Gastrocnemius medialis (tissue), 4 donors: ENCODE measurements at regions not wholly inside any gene's neighbourhood (a gene's known extent, or its start where the extent isn't known, plus 50 kb on each side); places are given as distances from the start of the nearest gene placed in this dataset.

Source experiments
- POLR2A ChIP-seq, 2 donors: fragments of 450-650 bp; IDR thresholded peaks; one replicate each; pipeline ENCODE4 v1.6.1; 2017; ENCODE audit warnings: antibody characterized with exemption in 2 of 2, mild to moderate bottlenecking in 2 of 2, moderate library complexity in 2 of 2
- TF ChIP-seq, protein P1 (sequence below), 5 experiments: fragments of 450-650 bp in 3 of 5; fragments of 200-600 bp in 2 of 5; sonication (generic) in 2 of 5; IDR thresholded peaks in 4 of 5; conservative IDR thresholded peaks in 1 of 5; 1 replicate in 4 of 5; 2 replicates in 1 of 5; pipeline ENCODE4 v1.5.1; 2016 to 2019; ENCODE audit warnings: antibody characterized with exemption in 5 of 5, mild to moderate bottlenecking in 3 of 5, moderate library complexity in 3 of 5

DNA sequence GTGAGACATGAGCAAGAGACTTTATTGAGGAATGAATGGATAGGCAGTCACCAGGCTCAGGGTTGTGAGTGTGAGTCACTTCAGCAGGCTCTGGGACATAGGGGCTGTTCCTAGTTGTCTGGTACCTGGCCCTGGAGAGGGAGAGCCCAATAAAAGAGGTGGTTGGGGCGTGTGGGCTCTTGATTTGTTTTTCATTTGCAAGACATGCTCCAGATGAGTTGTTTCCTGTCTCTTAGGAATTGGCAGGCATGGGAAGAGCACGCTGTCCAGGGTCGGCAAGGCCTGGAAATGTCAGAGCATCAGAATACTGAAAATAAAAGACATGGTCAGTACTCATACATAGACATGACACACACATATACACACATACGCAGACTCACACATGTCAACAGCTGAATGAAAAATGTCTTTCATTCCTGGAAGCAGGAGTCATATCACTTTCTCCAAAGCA is 166.3 kb upstream of the SULF2 start:
- TF ChIP-seq, protein P1, sequence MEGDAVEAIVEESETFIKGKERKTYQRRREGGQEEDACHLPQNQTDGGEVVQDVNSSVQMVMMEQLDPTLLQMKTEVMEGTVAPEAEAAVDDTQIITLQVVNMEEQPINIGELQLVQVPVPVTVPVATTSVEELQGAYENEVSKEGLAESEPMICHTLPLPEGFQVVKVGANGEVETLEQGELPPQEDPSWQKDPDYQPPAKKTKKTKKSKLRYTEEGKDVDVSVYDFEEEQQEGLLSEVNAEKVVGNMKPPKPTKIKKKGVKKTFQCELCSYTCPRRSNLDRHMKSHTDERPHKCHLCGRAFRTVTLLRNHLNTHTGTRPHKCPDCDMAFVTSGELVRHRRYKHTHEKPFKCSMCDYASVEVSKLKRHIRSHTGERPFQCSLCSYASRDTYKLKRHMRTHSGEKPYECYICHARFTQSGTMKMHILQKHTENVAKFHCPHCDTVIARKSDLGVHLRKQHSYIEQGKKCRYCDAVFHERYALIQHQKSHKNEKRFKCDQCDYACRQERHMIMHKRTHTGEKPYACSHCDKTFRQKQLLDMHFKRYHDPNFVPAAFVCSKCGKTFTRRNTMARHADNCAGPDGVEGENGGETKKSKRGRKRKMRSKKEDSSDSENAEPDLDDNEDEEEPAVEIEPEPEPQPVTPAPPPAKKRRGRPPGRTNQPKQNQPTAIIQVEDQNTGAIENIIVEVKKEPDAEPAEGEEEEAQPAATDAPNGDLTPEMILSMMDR (IDR thresholded peaks at IDR 0.05 in 4 of 5, conservative IDR thresholded peaks at IDR 0.05 in 1 of 5), result no peak
- no peak for TF ChIP-seq POLR2A (IDR thresholded peaks at IDR 0.05)
